ENCODE measurements at regions not wholly inside any gene's neighbourhood (a gene's known extent, or its start where the extent isn't known, plus 50 kb on each side); places are given as distances from the start of the nearest gene placed in this dataset.

DNA sequence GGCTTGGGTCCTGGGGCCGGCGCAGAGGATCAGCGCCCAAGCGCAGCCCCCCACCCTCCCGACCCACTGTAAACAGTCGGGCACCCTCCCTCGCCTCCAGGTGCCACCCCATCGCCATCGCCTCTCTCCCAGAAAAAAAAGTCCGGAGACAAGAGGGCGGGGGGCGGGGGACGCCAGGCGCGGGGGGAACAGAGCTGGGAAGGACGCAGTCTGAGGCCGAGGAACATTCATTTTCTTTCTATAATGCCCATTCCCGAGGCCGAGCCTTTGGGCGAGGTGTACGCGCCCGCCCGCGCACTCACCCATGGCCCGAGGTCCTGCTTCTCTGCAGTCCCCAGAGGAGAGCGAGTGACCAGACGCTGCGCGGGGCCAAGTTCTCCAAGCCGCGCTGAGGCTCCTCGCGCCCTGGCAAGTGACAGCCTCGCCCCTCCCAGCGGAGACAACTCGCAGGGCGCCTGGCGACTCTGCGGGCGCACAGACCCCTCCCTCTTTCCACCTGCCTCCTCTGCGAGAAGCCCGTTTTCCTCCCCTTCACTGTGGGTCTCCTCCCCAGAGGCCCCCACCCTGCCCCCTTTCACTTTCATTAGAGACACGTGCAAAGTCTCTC, 63.5 kb upstream of the WDR17 start:
- peak in 1 of 4 donors; percentile 8 for DNase-seq (ENCODE audit: low read depth in 4 of 4, low spot score in 3 of 4)

DNA sequence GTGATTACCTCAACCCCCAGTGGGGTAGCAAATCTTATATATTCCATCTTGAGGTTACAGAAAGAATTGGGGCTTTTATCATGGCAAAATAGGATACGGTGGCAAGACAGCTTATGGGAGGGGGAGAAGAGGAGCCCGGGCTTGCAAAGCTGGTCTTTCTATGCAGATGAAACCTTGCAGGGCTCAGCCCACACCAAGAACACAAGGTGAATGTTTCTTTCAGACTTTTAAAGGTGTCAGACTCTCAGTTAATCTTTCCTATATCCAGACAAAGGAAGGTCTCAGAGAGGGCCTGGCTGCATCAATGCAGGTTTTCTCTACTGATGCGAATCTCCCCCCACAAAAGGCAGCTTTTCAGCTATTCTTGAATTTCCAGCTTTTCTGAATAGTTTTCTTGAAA, 59.9 kb upstream of the WDR17 start:
- DNase-seq (ENCODE audit: low read depth in 4 of 4, low spot score in 3 of 4), result no peak

DNA sequence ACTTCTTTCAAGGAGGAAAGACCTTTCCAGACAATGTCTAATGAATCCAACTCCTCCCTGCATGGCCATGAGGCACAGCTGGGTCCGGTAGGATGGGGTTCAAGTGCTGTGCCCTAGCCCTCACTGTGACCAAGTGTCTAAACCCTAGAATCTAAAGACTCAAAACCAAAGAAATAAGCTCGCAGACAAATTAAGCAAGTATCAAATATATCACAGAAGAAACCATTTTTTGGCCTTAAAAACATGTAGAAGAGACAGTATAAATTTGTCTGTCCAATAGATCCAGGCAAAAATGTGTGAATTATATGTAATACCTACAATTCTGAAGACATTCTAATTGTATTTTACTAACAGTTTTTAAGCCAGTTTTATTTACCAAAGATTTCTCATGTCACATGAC, 56.4 kb upstream of the WDR17 start:
- DNase-seq (ENCODE audit: low read depth in 4 of 4, low spot score in 3 of 4), result no peak

DNA sequence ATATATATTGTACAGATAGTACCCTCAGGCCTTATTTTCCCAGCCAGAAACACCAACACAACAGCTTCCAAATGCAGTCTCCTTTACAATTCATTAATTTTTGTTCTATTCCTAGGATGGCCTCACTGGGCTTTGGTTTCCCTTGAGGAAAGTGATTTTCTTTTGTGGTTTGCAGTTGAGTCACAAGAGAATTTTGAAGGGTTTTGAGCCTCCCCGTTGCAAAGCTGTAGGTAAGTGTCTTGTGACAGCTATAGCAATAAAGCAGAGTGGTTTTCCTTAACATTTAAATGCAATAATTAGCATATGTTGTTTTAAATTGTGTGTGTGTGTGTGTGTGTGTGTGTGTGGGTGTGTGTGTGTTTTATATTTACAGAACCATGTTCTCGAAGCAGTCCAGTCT, 54.1 kb upstream of the WDR17 start:
- no peak for DNase-seq (ENCODE audit: low read depth in 4 of 4, low spot score in 3 of 4)

DNA sequence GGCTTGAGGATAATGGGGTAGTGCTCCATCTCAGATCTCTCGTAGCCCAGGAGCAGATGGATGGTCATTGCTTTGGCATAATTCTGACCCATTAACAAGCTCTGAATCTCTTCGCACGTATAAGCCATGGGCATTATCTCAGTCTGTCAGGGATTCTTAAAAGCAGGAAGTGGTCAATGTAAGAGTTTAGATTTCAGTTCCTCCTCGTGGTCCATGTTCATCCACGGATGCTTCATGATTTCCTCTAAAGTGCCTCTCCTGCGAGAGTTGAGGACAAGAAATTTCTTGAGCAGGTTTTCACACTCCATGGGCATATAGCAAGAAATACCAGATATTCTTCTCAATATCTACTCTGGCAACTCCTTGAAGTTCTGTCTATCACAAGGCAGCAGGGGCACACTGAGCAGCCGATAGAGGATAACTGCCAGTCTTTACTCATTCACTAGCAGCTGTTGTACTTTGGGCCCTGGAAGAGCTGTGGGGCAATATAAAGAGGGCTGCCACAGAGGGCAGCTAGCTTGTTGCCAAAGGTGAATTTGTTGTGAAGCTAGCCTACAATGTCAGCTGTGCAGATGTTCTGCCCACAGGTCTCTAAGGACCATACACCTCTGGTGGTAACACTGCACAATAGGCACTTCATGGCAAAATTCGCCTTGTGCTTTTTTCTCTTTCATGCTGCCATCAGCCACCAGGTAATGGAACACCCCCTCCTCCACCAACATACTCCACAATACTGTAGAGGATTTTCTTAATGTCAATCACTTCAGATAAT, 52.0 kb upstream of the WDR17 start:
- DNase-seq (ENCODE audit: low read depth in 4 of 4, low spot score in 3 of 4), result no peak

DNA sequence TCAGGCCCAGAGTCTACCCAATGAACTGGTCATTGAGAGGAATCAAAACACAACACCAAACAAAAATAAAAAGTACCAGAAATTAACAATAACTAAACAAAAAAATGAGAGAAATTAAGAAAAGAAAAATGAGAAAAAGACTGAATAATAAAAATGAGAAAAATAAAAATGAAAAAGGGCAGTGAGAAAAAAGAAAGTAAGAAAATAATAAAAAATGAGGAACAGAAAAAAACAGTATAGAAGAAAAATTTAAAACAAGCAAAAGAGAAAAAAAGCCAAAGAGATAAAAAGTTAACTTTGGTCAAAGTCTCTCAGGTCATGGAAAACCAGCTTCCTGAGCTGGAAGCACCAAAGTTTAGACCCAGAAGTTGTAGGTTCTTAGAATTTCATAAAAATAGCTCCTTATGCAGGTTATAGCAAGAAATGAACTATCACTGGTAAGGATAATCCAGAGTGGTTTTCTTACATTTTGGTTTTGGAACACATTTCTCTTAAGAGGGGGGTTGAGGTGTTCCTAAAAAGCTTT, 51.0 kb upstream of the WDR17 start:
- DNase-seq (ENCODE audit: low read depth in 4 of 4, low spot score in 3 of 4), result no peak
